Neural progenitor cell (in vitro differentiated cells): ENCODE measurements at regions not wholly inside any gene's neighbourhood (a gene's known extent, or its start where the extent isn't known, plus 50 kb on each side); places are given as distances from the start of the nearest gene placed in this dataset.

Experiments
- EZH2 ChIP-seq: fragments of 200-600 bp; sonication (generic); IDR thresholded peaks from 2 replicates; pipeline ENCODE4 v1.6.1; 2017; ENCODE audit warnings: antibody characterized with exemption, mild to moderate bottlenecking, moderate library complexity
- EZH2phosphoT487 ChIP-seq: fragments of 200-600 bp; sonication (generic); IDR thresholded peaks from 2 replicates; pipeline ENCODE4 v1.6.1; 2017; ENCODE audit warnings: antibody characterized with exemption
- TF ChIP-seq, protein P1 (sequence below): fragments of 200-600 bp; sonication (generic); IDR thresholded peaks from 2 replicates; pipeline ENCODE4 v1.5.1; 2017; ENCODE audit warnings: antibody characterized with exemption, mild to moderate bottlenecking

DNA sequence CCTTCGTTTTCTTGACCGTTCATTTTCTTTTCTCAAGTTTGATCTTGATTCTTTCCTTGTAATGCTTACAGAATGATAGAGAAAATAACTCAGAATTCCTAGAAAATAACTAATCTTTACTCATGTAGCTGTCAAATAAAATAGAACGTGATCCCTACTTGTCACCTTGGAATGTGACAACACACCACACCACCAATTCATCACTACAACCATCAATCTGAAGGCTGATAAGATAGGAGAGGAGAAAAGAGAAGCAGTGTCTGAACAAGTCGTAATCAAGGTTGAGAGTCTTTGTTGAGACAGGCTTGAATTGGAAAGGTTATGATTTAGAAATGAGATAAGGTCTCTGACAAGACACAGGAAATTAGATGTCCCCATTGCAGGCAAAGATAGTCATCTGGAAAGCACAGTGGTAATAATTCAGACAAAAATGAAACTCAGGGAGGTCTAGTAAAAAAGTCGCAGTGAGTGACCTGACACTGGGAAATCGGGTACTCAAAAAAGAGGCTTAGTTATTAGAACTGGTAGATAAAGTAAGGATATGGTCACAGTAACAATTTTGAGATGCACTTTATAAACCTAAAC is 456.2 kb downstream of the FAT4 start:
- TF ChIP-seq, protein P1, sequence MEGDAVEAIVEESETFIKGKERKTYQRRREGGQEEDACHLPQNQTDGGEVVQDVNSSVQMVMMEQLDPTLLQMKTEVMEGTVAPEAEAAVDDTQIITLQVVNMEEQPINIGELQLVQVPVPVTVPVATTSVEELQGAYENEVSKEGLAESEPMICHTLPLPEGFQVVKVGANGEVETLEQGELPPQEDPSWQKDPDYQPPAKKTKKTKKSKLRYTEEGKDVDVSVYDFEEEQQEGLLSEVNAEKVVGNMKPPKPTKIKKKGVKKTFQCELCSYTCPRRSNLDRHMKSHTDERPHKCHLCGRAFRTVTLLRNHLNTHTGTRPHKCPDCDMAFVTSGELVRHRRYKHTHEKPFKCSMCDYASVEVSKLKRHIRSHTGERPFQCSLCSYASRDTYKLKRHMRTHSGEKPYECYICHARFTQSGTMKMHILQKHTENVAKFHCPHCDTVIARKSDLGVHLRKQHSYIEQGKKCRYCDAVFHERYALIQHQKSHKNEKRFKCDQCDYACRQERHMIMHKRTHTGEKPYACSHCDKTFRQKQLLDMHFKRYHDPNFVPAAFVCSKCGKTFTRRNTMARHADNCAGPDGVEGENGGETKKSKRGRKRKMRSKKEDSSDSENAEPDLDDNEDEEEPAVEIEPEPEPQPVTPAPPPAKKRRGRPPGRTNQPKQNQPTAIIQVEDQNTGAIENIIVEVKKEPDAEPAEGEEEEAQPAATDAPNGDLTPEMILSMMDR = no peak
- TF ChIP-seq EZH2 (no peak), EZH2phosphoT487 (no peak)
